ENCODE measurements at regions not wholly inside any gene's neighbourhood (a gene's known extent, or its start where the extent isn't known, plus 50 kb on each side); places are given as distances from the start of the nearest gene placed in this dataset.

- no peaks in the 10 kb centered on the region for H3K9me3 ChIP-seq (ENCODE audit: control insufficient read depth in 3 of 3, low read length in 3 of 3)
- no peak overlapping the region for H3K4me3 ChIP-seq (ENCODE audit: low read length in 3 of 3)
- no peaks in the 10 kb centered on the region for H3K4me1 ChIP-seq (ENCODE audit: control insufficient read depth in 3 of 3, insufficient read depth in 3 of 3, low read length in 3 of 3)
- no peak overlapping the region for H3K27ac ChIP-seq (ENCODE audit: low read depth, low read length)
- no peak overlapping the region for H3K9ac ChIP-seq (ENCODE audit: low read depth in 1 of 3, low read length in 3 of 3)
- H3K27me3 ChIP-seq (ENCODE audit: control insufficient read depth in 3 of 3, insufficient read depth in 3 of 3, low read length in 3 of 3) = no peaks in the 10 kb centered on the region
- H3K36me3 ChIP-seq (ENCODE audit: control insufficient read depth in 3 of 3, insufficient read depth in 3 of 3, low read length in 3 of 3) = no peaks in the 10 kb centered on the region
Measured at GRCh38 chr5:6279607-6280006, 98.7 kb downstream of the MED10 start.

DNA sequence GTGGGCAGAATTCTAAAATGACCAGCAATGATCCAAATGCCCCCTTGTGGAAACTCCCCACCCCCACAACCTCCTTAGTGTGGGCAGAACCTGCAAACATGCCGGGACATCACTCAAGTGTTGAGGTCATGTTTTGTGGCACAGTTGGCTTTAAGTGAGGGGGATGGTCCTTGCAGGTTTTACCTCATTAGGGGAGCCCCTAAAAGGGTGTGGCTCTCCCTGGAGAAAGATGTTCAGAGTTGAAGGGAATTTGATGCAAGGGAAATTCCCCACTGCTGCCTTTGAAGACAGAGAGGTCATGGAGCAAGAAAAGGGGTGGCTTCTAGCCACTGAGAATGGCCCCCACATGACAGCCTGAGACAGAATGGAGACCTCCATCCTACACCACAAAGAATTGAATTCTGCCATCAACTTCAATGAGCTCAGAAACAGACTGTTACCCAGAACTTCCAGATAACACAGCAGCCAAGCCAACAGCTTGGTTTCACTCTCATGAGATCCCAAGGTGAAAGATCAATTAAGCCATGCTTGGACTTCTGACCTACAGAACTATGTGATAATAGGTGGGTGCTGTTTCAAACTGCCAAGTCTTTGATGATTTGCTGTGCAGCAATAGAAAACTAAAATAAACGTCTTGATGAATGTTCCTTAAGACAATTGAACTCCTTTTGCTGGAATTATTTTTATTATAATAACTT, 103.4 kb downstream of the MED10 start:
- H3K27me3 ChIP-seq (ENCODE audit: control insufficient read depth in 3 of 3, insufficient read depth in 3 of 3, low read length in 3 of 3) = no peaks in the 10 kb centered on the region
- no peaks in the 10 kb centered on the region for H3K4me1 ChIP-seq (ENCODE audit: control insufficient read depth in 3 of 3, insufficient read depth in 3 of 3, low read length in 3 of 3)
- H3K9me3 ChIP-seq (ENCODE audit: control insufficient read depth in 3 of 3, low read length in 3 of 3) = no peaks in the 10 kb centered on the region
- H3K4me3 ChIP-seq (ENCODE audit: low read length in 3 of 3) = no peak overlapping the region
- H3K9ac ChIP-seq (ENCODE audit: low read depth in 1 of 3, low read length in 3 of 3) = no peak overlapping the region
- no peak overlapping the region for H3K27ac ChIP-seq (ENCODE audit: low read depth, low read length)
- no peaks in the 10 kb centered on the region for H3K36me3 ChIP-seq (ENCODE audit: control insufficient read depth in 3 of 3, insufficient read depth in 3 of 3, low read length in 3 of 3)

- Histone ChIP-seq H3K4me3 (ENCODE audit: low read length in 3 of 3) (no peak overlapping the region), H3K4me1 (ENCODE audit: control insufficient read depth in 3 of 3, insufficient read depth in 3 of 3, low read length in 3 of 3) (no peaks in the 10 kb centered on the region), H3K9me3 (ENCODE audit: control insufficient read depth in 3 of 3, low read length in 3 of 3) (no peaks in the 10 kb centered on the region), H3K36me3 (ENCODE audit: control insufficient read depth in 3 of 3, insufficient read depth in 3 of 3, low read length in 3 of 3) (no peaks in the 10 kb centered on the region), H3K9ac (ENCODE audit: low read depth in 1 of 3, low read length in 3 of 3) (no peak overlapping the region), H3K27ac (ENCODE audit: low read depth, low read length) (no peak overlapping the region), H3K27me3 (ENCODE audit: control insufficient read depth in 3 of 3, insufficient read depth in 3 of 3, low read length in 3 of 3) (no peaks in the 10 kb centered on the region)
Measured at GRCh38 chr5:6273749-6274148, 104.6 kb downstream of the MED10 start.

- no peaks in the 10 kb centered on the region for H3K36me3 ChIP-seq (ENCODE audit: control insufficient read depth in 3 of 3, insufficient read depth in 3 of 3, low read length in 3 of 3)
- H3K27ac ChIP-seq (ENCODE audit: low read depth, low read length) = no peak overlapping the region
- H3K9ac ChIP-seq (ENCODE audit: low read depth in 1 of 3, low read length in 3 of 3) = no peak overlapping the region
- H3K27me3 ChIP-seq (ENCODE audit: control insufficient read depth in 3 of 3, insufficient read depth in 3 of 3, low read length in 3 of 3) = no peaks in the 10 kb centered on the region
- no peaks in the 10 kb centered on the region for H3K4me1 ChIP-seq (ENCODE audit: control insufficient read depth in 3 of 3, insufficient read depth in 3 of 3, low read length in 3 of 3)
- no peaks in the 10 kb centered on the region for H3K9me3 ChIP-seq (ENCODE audit: control insufficient read depth in 3 of 3, low read length in 3 of 3)
- no peak overlapping the region for H3K4me3 ChIP-seq (ENCODE audit: low read length in 3 of 3)
Measured at GRCh38 chr5:6273090-6273735, 105.1 kb downstream of the MED10 start.

GRCh38 chr5:6269925-6270324, 108.4 kb downstream of the MED10 start:
- no peak overlapping the region for H3K27ac ChIP-seq (ENCODE audit: low read depth, low read length)
- no peak overlapping the region for H3K4me3 ChIP-seq (ENCODE audit: low read length in 3 of 3)
- no peaks in the 10 kb centered on the region for H3K27me3 ChIP-seq (ENCODE audit: control insufficient read depth in 3 of 3, insufficient read depth in 3 of 3, low read length in 3 of 3)
- H3K9ac ChIP-seq (ENCODE audit: low read depth in 1 of 3, low read length in 3 of 3) = no peak overlapping the region
- H3K4me1 ChIP-seq (ENCODE audit: control insufficient read depth in 3 of 3, insufficient read depth in 3 of 3, low read length in 3 of 3) = no peaks in the 10 kb centered on the region
- H3K36me3 ChIP-seq (ENCODE audit: control insufficient read depth in 3 of 3, insufficient read depth in 3 of 3, low read length in 3 of 3) = no peaks in the 10 kb centered on the region
- no peaks in the 10 kb centered on the region for H3K9me3 ChIP-seq (ENCODE audit: control insufficient read depth in 3 of 3, low read length in 3 of 3)

GRCh38 chr5:6266671-6267197, 111.6 kb downstream of the MED10 start:
- Histone ChIP-seq H3K36me3 (ENCODE audit: control insufficient read depth in 3 of 3, insufficient read depth in 3 of 3, low read length in 3 of 3) (no peaks in the 10 kb centered on the region), H3K9ac (ENCODE audit: low read depth in 1 of 3, low read length in 3 of 3) (no peak overlapping the region), H3K27me3 (ENCODE audit: control insufficient read depth in 3 of 3, insufficient read depth in 3 of 3, low read length in 3 of 3) (no peaks in the 10 kb centered on the region), H3K9me3 (ENCODE audit: control insufficient read depth in 3 of 3, low read length in 3 of 3) (no peaks in the 10 kb centered on the region), H3K4me1 (ENCODE audit: control insufficient read depth in 3 of 3, insufficient read depth in 3 of 3, low read length in 3 of 3) (no peaks in the 10 kb centered on the region), H3K4me3 (ENCODE audit: low read length in 3 of 3) (no peak overlapping the region), H3K27ac (ENCODE audit: low read depth, low read length) (no peak overlapping the region)

GRCh38 chr5:6264394-6264793, 114.0 kb downstream of the MED10 start:
- no peak overlapping the region for H3K9ac ChIP-seq (ENCODE audit: low read depth in 1 of 3, low read length in 3 of 3)
- no peaks in the 10 kb centered on the region for H3K9me3 ChIP-seq (ENCODE audit: control insufficient read depth in 3 of 3, low read length in 3 of 3)
- H3K36me3 ChIP-seq (ENCODE audit: control insufficient read depth in 3 of 3, insufficient read depth in 3 of 3, low read length in 3 of 3) = no peaks in the 10 kb centered on the region
- no peaks in the 10 kb centered on the region for H3K27me3 ChIP-seq (ENCODE audit: control insufficient read depth in 3 of 3, insufficient read depth in 3 of 3, low read length in 3 of 3)
- no peak overlapping the region for H3K4me3 ChIP-seq (ENCODE audit: low read length in 3 of 3)
- H3K4me1 ChIP-seq (ENCODE audit: control insufficient read depth in 3 of 3, insufficient read depth in 3 of 3, low read length in 3 of 3) = no peaks in the 10 kb centered on the region
- H3K27ac ChIP-seq (ENCODE audit: low read depth, low read length) = no peak overlapping the region

GRCh38 chr5:6262651-6263363, 115.5 kb downstream of the MED10 start:
- H3K27me3 ChIP-seq (ENCODE audit: control insufficient read depth in 3 of 3, insufficient read depth in 3 of 3, low read length in 3 of 3) = no peaks in the 10 kb centered on the region
- no peak overlapping the region for H3K27ac ChIP-seq (ENCODE audit: low read depth, low read length)
- no peak overlapping the region for H3K9ac ChIP-seq (ENCODE audit: low read depth in 1 of 3, low read length in 3 of 3)
- H3K9me3 ChIP-seq (ENCODE audit: control insufficient read depth in 3 of 3, low read length in 3 of 3) = no peaks in the 10 kb centered on the region
- no peaks in the 10 kb centered on the region for H3K36me3 ChIP-seq (ENCODE audit: control insufficient read depth in 3 of 3, insufficient read depth in 3 of 3, low read length in 3 of 3)
- no peak overlapping the region for H3K4me3 ChIP-seq (ENCODE audit: low read length in 3 of 3)
- no peaks in the 10 kb centered on the region for H3K4me1 ChIP-seq (ENCODE audit: control insufficient read depth in 3 of 3, insufficient read depth in 3 of 3, low read length in 3 of 3)

GRCh38 chr5:6261668-6262067, 116.7 kb downstream of the MED10 start:
- H3K4me1 ChIP-seq (ENCODE audit: control insufficient read depth in 3 of 3, insufficient read depth in 3 of 3, low read length in 3 of 3) = no peaks in the 10 kb centered on the region
- H3K9me3 ChIP-seq (ENCODE audit: control insufficient read depth in 3 of 3, low read length in 3 of 3) = no peaks in the 10 kb centered on the region
- H3K4me3 ChIP-seq (ENCODE audit: low read length in 3 of 3) = no peak overlapping the region
- no peaks in the 10 kb centered on the region for H3K36me3 ChIP-seq (ENCODE audit: control insufficient read depth in 3 of 3, insufficient read depth in 3 of 3, low read length in 3 of 3)
- H3K9ac ChIP-seq (ENCODE audit: low read depth in 1 of 3, low read length in 3 of 3) = no peak overlapping the region
- H3K27ac ChIP-seq (ENCODE audit: low read depth, low read length) = peak overlapping the region; percentile 5
- no peaks in the 10 kb centered on the region for H3K27me3 ChIP-seq (ENCODE audit: control insufficient read depth in 3 of 3, insufficient read depth in 3 of 3, low read length in 3 of 3)

DNA sequence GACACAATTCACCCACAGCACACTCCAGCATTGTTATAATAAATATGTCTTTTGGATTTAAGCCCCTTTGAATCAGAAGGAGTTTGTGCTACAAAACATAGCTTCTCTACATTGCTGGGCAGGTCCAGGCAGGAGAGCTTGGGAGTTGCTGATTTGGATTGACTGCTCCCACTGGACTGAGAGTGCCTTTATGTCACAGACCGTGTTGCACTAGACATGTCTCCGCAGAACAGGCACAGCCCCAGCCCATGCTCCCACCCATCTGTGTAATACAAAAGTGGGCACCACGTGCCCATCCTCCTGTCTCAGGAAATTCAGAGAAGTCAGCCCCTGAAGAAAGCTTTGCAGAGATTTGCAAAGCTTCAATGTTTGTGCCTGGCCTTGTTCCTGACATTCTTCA, 117.1 kb downstream of the MED10 start:
- no peaks in the 10 kb centered on the region for H3K36me3 ChIP-seq (ENCODE audit: control insufficient read depth in 3 of 3, insufficient read depth in 3 of 3, low read length in 3 of 3)

More for the DNA sequence above, 117.1 kb downstream of the MED10 start:
- Histone ChIP-seq H3K27me3 (ENCODE audit: control insufficient read depth in 3 of 3, insufficient read depth in 3 of 3, low read length in 3 of 3) (no peaks in the 10 kb centered on the region), H3K9me3 (ENCODE audit: control insufficient read depth in 3 of 3, low read length in 3 of 3) (no peaks in the 10 kb centered on the region), H3K4me1 (ENCODE audit: control insufficient read depth in 3 of 3, insufficient read depth in 3 of 3, low read length in 3 of 3) (no peaks in the 10 kb centered on the region), H3K4me3 (ENCODE audit: low read length in 3 of 3) (no peak overlapping the region), H3K27ac (ENCODE audit: low read depth, low read length) (no peak overlapping the region), H3K9ac (ENCODE audit: low read depth in 1 of 3, low read length in 3 of 3) (no peak overlapping the region)

Measured in skeletal muscle tissue (tissue), 3 donors.